ENCODE measurements at regions not wholly inside any gene's neighbourhood (a gene's known extent, or its start where the extent isn't known, plus 50 kb on each side); places are given as distances from the start of the nearest gene placed in this dataset.

DNA sequence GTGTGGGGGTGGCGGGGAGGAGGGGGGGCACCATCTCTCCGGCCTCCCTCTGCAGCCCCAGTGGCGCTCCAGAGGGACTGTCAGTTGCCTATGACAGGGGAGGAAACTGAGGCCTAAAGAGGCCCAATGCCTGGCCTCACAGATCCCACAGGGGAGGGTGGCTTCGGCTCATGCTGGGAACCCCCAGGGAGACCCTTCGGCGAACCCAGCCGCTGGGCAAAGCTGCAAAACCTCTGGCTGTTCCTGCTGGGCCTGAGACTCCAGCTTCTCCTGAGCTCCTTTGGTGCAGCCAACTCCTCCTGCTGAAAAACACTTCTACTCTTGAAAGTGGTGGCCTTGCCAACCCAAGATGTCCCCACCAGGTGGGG is 170.1 kb upstream of the RTL1 start:
- H3K4me2 ChIP-seq (ENCODE audit: low read length): no peak overlapping the region
- no peak overlapping the region for H3K4me3 ChIP-seq (ENCODE audit: low read length)
- no peak for TF ChIP-seq POLR2AphosphoS5 (IDR thresholded peaks at IDR 0.05)
- TF ChIP-seq TAF1 (IDR thresholded peaks at IDR 0.05; ENCODE audit: low read depth): no peak
- TF ChIP-seq CTCF (IDR thresholded peaks at IDR 0.05; ENCODE audit: poor library complexity, severe bottlenecking): no peak
- TF ChIP-seq MXI1 (conservative IDR thresholded peaks at IDR 0.05; ENCODE audit: poor library complexity, severe bottlenecking): no peak
- TF ChIP-seq RAD21 (conservative IDR thresholded peaks at IDR 0.05): no peak
- TF ChIP-seq, protein P1, sequence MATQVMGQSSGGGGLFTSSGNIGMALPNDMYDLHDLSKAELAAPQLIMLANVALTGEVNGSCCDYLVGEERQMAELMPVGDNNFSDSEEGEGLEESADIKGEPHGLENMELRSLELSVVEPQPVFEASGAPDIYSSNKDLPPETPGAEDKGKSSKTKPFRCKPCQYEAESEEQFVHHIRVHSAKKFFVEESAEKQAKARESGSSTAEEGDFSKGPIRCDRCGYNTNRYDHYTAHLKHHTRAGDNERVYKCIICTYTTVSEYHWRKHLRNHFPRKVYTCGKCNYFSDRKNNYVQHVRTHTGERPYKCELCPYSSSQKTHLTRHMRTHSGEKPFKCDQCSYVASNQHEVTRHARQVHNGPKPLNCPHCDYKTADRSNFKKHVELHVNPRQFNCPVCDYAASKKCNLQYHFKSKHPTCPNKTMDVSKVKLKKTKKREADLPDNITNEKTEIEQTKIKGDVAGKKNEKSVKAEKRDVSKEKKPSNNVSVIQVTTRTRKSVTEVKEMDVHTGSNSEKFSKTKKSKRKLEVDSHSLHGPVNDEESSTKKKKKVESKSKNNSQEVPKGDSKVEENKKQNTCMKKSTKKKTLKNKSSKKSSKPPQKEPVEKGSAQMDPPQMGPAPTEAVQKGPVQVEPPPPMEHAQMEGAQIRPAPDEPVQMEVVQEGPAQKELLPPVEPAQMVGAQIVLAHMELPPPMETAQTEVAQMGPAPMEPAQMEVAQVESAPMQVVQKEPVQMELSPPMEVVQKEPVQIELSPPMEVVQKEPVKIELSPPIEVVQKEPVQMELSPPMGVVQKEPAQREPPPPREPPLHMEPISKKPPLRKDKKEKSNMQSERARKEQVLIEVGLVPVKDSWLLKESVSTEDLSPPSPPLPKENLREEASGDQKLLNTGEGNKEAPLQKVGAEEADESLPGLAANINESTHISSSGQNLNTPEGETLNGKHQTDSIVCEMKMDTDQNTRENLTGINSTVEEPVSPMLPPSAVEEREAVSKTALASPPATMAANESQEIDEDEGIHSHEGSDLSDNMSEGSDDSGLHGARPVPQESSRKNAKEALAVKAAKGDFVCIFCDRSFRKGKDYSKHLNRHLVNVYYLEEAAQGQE (IDR thresholded peaks at IDR 0.05; ENCODE audit: borderline replicate concordance): no peak
- TF ChIP-seq EZH2 (IDR thresholded peaks at IDR 0.05; ENCODE audit: borderline replicate concordance, insufficient read depth, low read length, poor library complexity, severe bottlenecking): no peak
- no peak for TF ChIP-seq EP300 (conservative IDR thresholded peaks at IDR 0.05; ENCODE audit: poor library complexity, severe bottlenecking)
- TF ChIP-seq SMC3 (conservative IDR thresholded peaks at IDR 0.05; ENCODE audit: poor library complexity): no peak
- H3K79me2 ChIP-seq (replicated peaks; ENCODE audit: insufficient read depth, low read length): no peaks in the 10 kb centered on the region
- H3K27ac ChIP-seq (ENCODE audit: low read length): peak overlapping the region; percentile 44
- no peak overlapping the region for H2AFZ ChIP-seq (ENCODE audit: low read depth, low read length)
- H3K9me3 ChIP-seq (ENCODE audit: low read length): no peaks in the 10 kb centered on the region
- peak overlapping the region; percentile 31 for H3K9ac ChIP-seq (ENCODE audit: low read length)
- no peaks in the 10 kb centered on the region for H3K36me3 ChIP-seq (ENCODE audit: insufficient read depth, low read length)
- no peaks in the 10 kb centered on the region for H4K20me1 ChIP-seq (ENCODE audit: insufficient read depth)
- H3K9me2 ChIP-seq (ENCODE audit: insufficient read depth, low read length): no peaks in the 10 kb centered on the region
- peaks cover 10% of the 10 kb centered on the region for H3F3A ChIP-seq (ENCODE audit: insufficient read depth, low read length, poor library complexity, severe bottlenecking)
- no peaks in the 10 kb centered on the region for H3K27me3 ChIP-seq (ENCODE audit: insufficient read depth, low read depth, low read length)

- no peak for TF ChIP-seq CTCF (IDR thresholded peaks at IDR 0.05; ENCODE audit: poor library complexity, severe bottlenecking)
- TF ChIP-seq EP300 (conservative IDR thresholded peaks at IDR 0.05; ENCODE audit: poor library complexity, severe bottlenecking): no peak
- no peak for TF ChIP-seq MXI1 (conservative IDR thresholded peaks at IDR 0.05; ENCODE audit: poor library complexity, severe bottlenecking)
- no peak for TF ChIP-seq POLR2AphosphoS5 (IDR thresholded peaks at IDR 0.05)
- Histone ChIP-seq H3K27me3 (ENCODE audit: insufficient read depth, low read depth, low read length) (no peaks in the 10 kb centered on the region), H3K27ac (ENCODE audit: low read length) (no peak overlapping the region), H3K4me2 (ENCODE audit: low read length) (no peak overlapping the region), H3K9me2 (ENCODE audit: insufficient read depth, low read length) (no peaks in the 10 kb centered on the region), H3F3A (ENCODE audit: insufficient read depth, low read length, poor library complexity, severe bottlenecking) (peaks cover 8% of the 10 kb centered on the region), H3K9me3 (ENCODE audit: low read length) (no peaks in the 10 kb centered on the region), H2AFZ (ENCODE audit: low read depth, low read length) (no peak overlapping the region), H3K36me3 (ENCODE audit: insufficient read depth, low read length) (no peaks in the 10 kb centered on the region), H3K9ac (ENCODE audit: low read length) (no peak overlapping the region), H3K79me2 (replicated peaks; ENCODE audit: insufficient read depth, low read length) (no peaks in the 10 kb centered on the region), H3K4me3 (ENCODE audit: low read length) (no peak overlapping the region), H4K20me1 (ENCODE audit: insufficient read depth) (no peaks in the 10 kb centered on the region)
Observed at GRCh38 chr14:101074196-101075024, 170.9 kb upstream of the RTL1 start.

Measured in neural cell (in vitro differentiated cells).